ENCODE measurements at regions not wholly inside any gene's neighbourhood (a gene's known extent, or its start where the extent isn't known, plus 50 kb on each side); places are given as distances from the start of the nearest gene placed in this dataset.

GRCh38 chr4:152175586-152175985, 360.3 kb downstream of the FBXW7 start:
- Histone ChIP-seq H3K4me1 (ENCODE audit: control insufficient read depth in 2 of 2, insufficient read depth in 2 of 2, low read length in 2 of 2) (peaks cover 0 to 15% of the 10 kb centered on the region in 2 donors), H3K36me3 (ENCODE audit: control insufficient read depth in 2 of 2, insufficient read depth in 2 of 2, low read length in 1 of 2) (no peaks in the 10 kb centered on the region), H3K27me3 (ENCODE audit: control insufficient read depth in 2 of 2, insufficient read depth in 1 of 2, low read length in 1 of 2) (no peaks in the 10 kb centered on the region), H3K4me3 (ENCODE audit: low read length in 2 of 2) (no peak overlapping the region), H3K27ac (ENCODE audit: low read depth in 1 of 2, low read length in 1 of 2) (no peak overlapping the region), H3K9me3 (ENCODE audit: control insufficient read depth in 2 of 2, insufficient read depth in 1 of 2, low read length in 1 of 2) (peaks cover 0 to 3% of the 10 kb centered on the region in 2 donors)
- WGBS: 97% methylated on average over 2 of the region's 2 CpGs
- DNase-seq (ENCODE audit: low read depth in 6 of 9, low spot score in 9 of 9): no peak

GRCh38 chr4:152172146-152172545, 363.7 kb downstream of the FBXW7 start:
- Histone ChIP-seq H3K27me3 (ENCODE audit: control insufficient read depth in 2 of 2, insufficient read depth in 1 of 2, low read length in 1 of 2) (no peaks in the 10 kb centered on the region), H3K9me3 (ENCODE audit: control insufficient read depth in 2 of 2, insufficient read depth in 1 of 2, low read length in 1 of 2) (no peaks in the 10 kb centered on the region), H3K4me1 (ENCODE audit: control insufficient read depth in 2 of 2, insufficient read depth in 2 of 2, low read length in 2 of 2) (no peaks in the 10 kb centered on the region), H3K4me3 (ENCODE audit: low read length in 2 of 2) (no peak overlapping the region), H3K27ac (ENCODE audit: low read depth in 1 of 2, low read length in 1 of 2) (no peak overlapping the region), H3K36me3 (ENCODE audit: control insufficient read depth in 2 of 2, insufficient read depth in 2 of 2, low read length in 1 of 2) (no peaks in the 10 kb centered on the region)
- DNase-seq (ENCODE audit: low read depth in 6 of 9, low spot score in 9 of 9): no peak
- WGBS: 91% methylated on average over 6 of the region's 6 CpGs

GRCh38 chr4:152171556-152171955, 364.3 kb downstream of the FBXW7 start:
- DNase-seq (ENCODE audit: low read depth in 6 of 9, low spot score in 9 of 9): no peak
- H3K4me3 ChIP-seq (ENCODE audit: low read length in 2 of 2): no peak overlapping the region
- 98% methylated on average over 4 of the region's 4 CpGs for WGBS
- no peaks in the 10 kb centered on the region for H3K4me1 ChIP-seq (ENCODE audit: control insufficient read depth in 2 of 2, insufficient read depth in 2 of 2, low read length in 2 of 2)
- H3K27me3 ChIP-seq (ENCODE audit: control insufficient read depth in 2 of 2, insufficient read depth in 1 of 2, low read length in 1 of 2): no peaks in the 10 kb centered on the region
- no peak overlapping the region for H3K27ac ChIP-seq (ENCODE audit: low read depth in 1 of 2, low read length in 1 of 2)
- no peaks in the 10 kb centered on the region for H3K9me3 ChIP-seq (ENCODE audit: control insufficient read depth in 2 of 2, insufficient read depth in 1 of 2, low read length in 1 of 2)
- no peaks in the 10 kb centered on the region for H3K36me3 ChIP-seq (ENCODE audit: control insufficient read depth in 2 of 2, insufficient read depth in 2 of 2, low read length in 1 of 2)

- Histone ChIP-seq H3K27me3 (ENCODE audit: control insufficient read depth in 2 of 2, insufficient read depth in 1 of 2, low read length in 1 of 2) (no peaks in the 10 kb centered on the region), H3K27ac (ENCODE audit: low read depth in 1 of 2, low read length in 1 of 2) (no peak overlapping the region), H3K4me3 (ENCODE audit: low read length in 2 of 2) (no peak overlapping the region), H3K4me1 (ENCODE audit: control insufficient read depth in 2 of 2, insufficient read depth in 2 of 2, low read length in 2 of 2) (no peaks in the 10 kb centered on the region), H3K9me3 (ENCODE audit: control insufficient read depth in 2 of 2, insufficient read depth in 1 of 2, low read length in 1 of 2) (no peaks in the 10 kb centered on the region), H3K36me3 (ENCODE audit: control insufficient read depth in 2 of 2, insufficient read depth in 2 of 2, low read length in 1 of 2) (no peaks in the 10 kb centered on the region)
- 70% methylated on average over 6 of the region's 6 CpGs for WGBS
- DNase-seq (ENCODE audit: low read depth in 6 of 9, low spot score in 9 of 9): no peak
These were observed 366.2 kb downstream of the FBXW7 start for GRCh38 chr4:152169683-152170082.

- Histone ChIP-seq H3K27ac (ENCODE audit: low read depth in 1 of 2, low read length in 1 of 2) (no peak overlapping the region), H3K4me1 (ENCODE audit: control insufficient read depth in 2 of 2, insufficient read depth in 2 of 2, low read length in 2 of 2) (no peaks in the 10 kb centered on the region), H3K9me3 (ENCODE audit: control insufficient read depth in 2 of 2, insufficient read depth in 1 of 2, low read length in 1 of 2) (no peaks in the 10 kb centered on the region), H3K27me3 (ENCODE audit: control insufficient read depth in 2 of 2, insufficient read depth in 1 of 2, low read length in 1 of 2) (no peaks in the 10 kb centered on the region), H3K4me3 (ENCODE audit: low read length in 2 of 2) (no peak overlapping the region), H3K36me3 (ENCODE audit: control insufficient read depth in 2 of 2, insufficient read depth in 2 of 2, low read length in 1 of 2) (no peaks in the 10 kb centered on the region)
- WGBS: 83% methylated on average over 5 of the region's 5 CpGs
- no peak for DNase-seq (ENCODE audit: low read depth in 6 of 9, low spot score in 9 of 9)
These were observed 366.8 kb downstream of the FBXW7 start for GRCh38 chr4:152168987-152169616.

- H3K4me1 ChIP-seq (ENCODE audit: control insufficient read depth in 2 of 2, insufficient read depth in 2 of 2, low read length in 2 of 2): no peaks in the 10 kb centered on the region
- peak in 4 of 9 donors; percentile 50 to 77 (median 64) for DNase-seq (ENCODE audit: low read depth in 6 of 9, low spot score in 9 of 9)
- H3K9me3 ChIP-seq (ENCODE audit: control insufficient read depth in 2 of 2, insufficient read depth in 1 of 2, low read length in 1 of 2): no peaks in the 10 kb centered on the region
- H3K36me3 ChIP-seq (ENCODE audit: control insufficient read depth in 2 of 2, insufficient read depth in 2 of 2, low read length in 1 of 2): no peaks in the 10 kb centered on the region
- H3K27me3 ChIP-seq (ENCODE audit: control insufficient read depth in 2 of 2, insufficient read depth in 1 of 2, low read length in 1 of 2): no peaks in the 10 kb centered on the region
- H3K4me3 ChIP-seq (ENCODE audit: low read length in 2 of 2): no peak overlapping the region
- 40% methylated on average over 6 of the region's 6 CpGs for WGBS
- no peak overlapping the region for H3K27ac ChIP-seq (ENCODE audit: low read depth in 1 of 2, low read length in 1 of 2)
These were observed 369.3 kb downstream of the FBXW7 start for GRCh38 chr4:152166567-152166966.

GRCh38 chr4:152165846-152166245, 370.0 kb downstream of the FBXW7 start:
- no peak overlapping the region for H3K27ac ChIP-seq (ENCODE audit: low read depth in 1 of 2, low read length in 1 of 2)
- H3K4me3 ChIP-seq (ENCODE audit: low read length in 2 of 2): no peak overlapping the region
- no peaks in the 10 kb centered on the region for H3K9me3 ChIP-seq (ENCODE audit: control insufficient read depth in 2 of 2, insufficient read depth in 1 of 2, low read length in 1 of 2)
- no peak for DNase-seq (ENCODE audit: low read depth in 6 of 9, low spot score in 9 of 9)
- H3K27me3 ChIP-seq (ENCODE audit: control insufficient read depth in 2 of 2, insufficient read depth in 1 of 2, low read length in 1 of 2): no peaks in the 10 kb centered on the region
- 85% methylated on average over 4 of the region's 4 CpGs for WGBS
- H3K4me1 ChIP-seq (ENCODE audit: control insufficient read depth in 2 of 2, insufficient read depth in 2 of 2, low read length in 2 of 2): no peaks in the 10 kb centered on the region
- H3K36me3 ChIP-seq (ENCODE audit: control insufficient read depth in 2 of 2, insufficient read depth in 2 of 2, low read length in 1 of 2): no peaks in the 10 kb centered on the region

GRCh38 chr4:152165146-152165545, 370.7 kb downstream of the FBXW7 start:
- no peak for DNase-seq (ENCODE audit: low read depth in 6 of 9, low spot score in 9 of 9)
- Histone ChIP-seq H3K36me3 (ENCODE audit: control insufficient read depth in 2 of 2, insufficient read depth in 2 of 2, low read length in 1 of 2) (no peaks in the 10 kb centered on the region), H3K4me3 (ENCODE audit: low read length in 2 of 2) (no peak overlapping the region), H3K9me3 (ENCODE audit: control insufficient read depth in 2 of 2, insufficient read depth in 1 of 2, low read length in 1 of 2) (no peaks in the 10 kb centered on the region), H3K27ac (ENCODE audit: low read depth in 1 of 2, low read length in 1 of 2) (no peak overlapping the region), H3K4me1 (ENCODE audit: control insufficient read depth in 2 of 2, insufficient read depth in 2 of 2, low read length in 2 of 2) (no peaks in the 10 kb centered on the region), H3K27me3 (ENCODE audit: control insufficient read depth in 2 of 2, insufficient read depth in 1 of 2, low read length in 1 of 2) (no peaks in the 10 kb centered on the region)
- 65% methylated on average over 2 of the region's 2 CpGs for WGBS

- H3K27me3 ChIP-seq (ENCODE audit: control insufficient read depth in 2 of 2, insufficient read depth in 1 of 2, low read length in 1 of 2): no peaks in the 10 kb centered on the region
- H3K4me1 ChIP-seq (ENCODE audit: control insufficient read depth in 2 of 2, insufficient read depth in 2 of 2, low read length in 2 of 2): no peaks in the 10 kb centered on the region
- no peak overlapping the region for H3K27ac ChIP-seq (ENCODE audit: low read depth in 1 of 2, low read length in 1 of 2)
- H3K36me3 ChIP-seq (ENCODE audit: control insufficient read depth in 2 of 2, insufficient read depth in 2 of 2, low read length in 1 of 2): no peaks in the 10 kb centered on the region
- H3K9me3 ChIP-seq (ENCODE audit: control insufficient read depth in 2 of 2, insufficient read depth in 1 of 2, low read length in 1 of 2): no peaks in the 10 kb centered on the region
- DNase-seq (ENCODE audit: low read depth in 6 of 9, low spot score in 9 of 9): no peak
- no peak overlapping the region for H3K4me3 ChIP-seq (ENCODE audit: low read length in 2 of 2)
- 100% methylated on average over 1 of the region's 1 CpG for WGBS
These were observed 371.3 kb downstream of the FBXW7 start for GRCh38 chr4:152164561-152164960.

GRCh38 chr4:152162331-152162697, 373.6 kb downstream of the FBXW7 start:
- Histone ChIP-seq H3K27ac (ENCODE audit: low read depth in 1 of 2, low read length in 1 of 2) (no peak overlapping the region), H3K4me3 (ENCODE audit: low read length in 2 of 2) (no peak overlapping the region), H3K36me3 (ENCODE audit: control insufficient read depth in 2 of 2, insufficient read depth in 2 of 2, low read length in 1 of 2) (no peaks in the 10 kb centered on the region), H3K9me3 (ENCODE audit: control insufficient read depth in 2 of 2, insufficient read depth in 1 of 2, low read length in 1 of 2) (no peaks in the 10 kb centered on the region), H3K4me1 (ENCODE audit: control insufficient read depth in 2 of 2, insufficient read depth in 2 of 2, low read length in 2 of 2) (peaks cover 16 to 18% of the 10 kb centered on the region in 2 donors), H3K27me3 (ENCODE audit: control insufficient read depth in 2 of 2, insufficient read depth in 1 of 2, low read length in 1 of 2) (no peaks in the 10 kb centered on the region)
- WGBS: 89% methylated on average over 2 of the region's 2 CpGs
- DNase-seq (ENCODE audit: low read depth in 6 of 9, low spot score in 9 of 9): no peak

Measured in thymus (tissue), 11 donors.